ELF-1 (cell line): ENCODE measurements at regions not wholly inside any gene's neighbourhood (a gene's known extent, or its start where the extent isn't known, plus 50 kb on each side); places are given as distances from the start of the nearest gene placed in this dataset.

ENCODE experiments used
- DNase-seq: peaks from one replicate; pipeline ENCODE4 v3.0.0-alpha.2; 2016; ENCODE audit warnings: low read depth, low spot score

GRCh38 chr10:31644931-31645633, 283.5 kb downstream of the ARHGAP12 start:
- DNase-seq, result no peak

GRCh38 chr10:31642281-31642680, 286.4 kb downstream of the ARHGAP12 start:
- DNase-seq, result no peak

- DNase-seq, result no peak
These were observed 293.1 kb downstream of the ARHGAP12 start for GRCh38 chr10:31635415-31636065.

- no peak for DNase-seq
These were observed 293.6 kb downstream of the ARHGAP12 start for GRCh38 chr10:31635009-31635408.

- no peak for DNase-seq
These were observed 297.6 kb downstream of the ARHGAP12 start for GRCh38 chr10:31630861-31631567.

GRCh38 chr10:31625566-31625965, 303.1 kb downstream of the ARHGAP12 start:
- no peak for DNase-seq

GRCh38 chr10:31624611-31625010, 304.0 kb downstream of the ARHGAP12 start:
- DNase-seq, result no peak

- no peak for DNase-seq
These were observed 304.7 kb downstream of the ARHGAP12 start for GRCh38 chr10:31623947-31624346.

- no peak for DNase-seq
These were observed 304.4 kb downstream of the ZEB1 start for GRCh38 chr10:31623466-31623865.

GRCh38 chr10:31622978-31623377, 304.0 kb downstream of the ZEB1 start:
- DNase-seq, result no peak

GRCh38 chr10:31621733-31622132, 302.7 kb downstream of the ZEB1 start:
- no peak for DNase-seq

- peak; percentile 51 for DNase-seq
These were observed 301.5 kb downstream of the ZEB1 start for GRCh38 chr10:31620226-31621151.

- no peak for DNase-seq
These were observed 300.6 kb downstream of the ZEB1 start for GRCh38 chr10:31619531-31620061.

GRCh38 chr10:31618541-31619291, 299.7 kb downstream of the ZEB1 start:
- no peak for DNase-seq

GRCh38 chr10:31617757-31618156, 298.7 kb downstream of the ZEB1 start:
- no peak for DNase-seq

- no peak for DNase-seq
These were observed 298.1 kb downstream of the ZEB1 start for GRCh38 chr10:31617133-31617532.

- no peak for DNase-seq
These were observed 296.1 kb downstream of the ZEB1 start for GRCh38 chr10:31615129-31615528.

GRCh38 chr10:31614611-31615010, 295.6 kb downstream of the ZEB1 start:
- no peak for DNase-seq

GRCh38 chr10:31612082-31612481, 293.1 kb downstream of the ZEB1 start:
- DNase-seq, result no peak

GRCh38 chr10:31611161-31611560, 292.1 kb downstream of the ZEB1 start:
- no peak for DNase-seq

- DNase-seq, result no peak
These were observed 288.5 kb downstream of the ZEB1 start for GRCh38 chr10:31607481-31607880.
